ENCODE measurements at regions not wholly inside any gene's neighbourhood (a gene's known extent, or its start where the extent isn't known, plus 50 kb on each side); places are given as distances from the start of the nearest gene placed in this dataset.
"Not testable (repeated sequence)": the region's sequence is repeated elsewhere in the genome, so short reads cannot be mapped to it uniquely, and the experiment has no call there.

GRCh38 chr12:46549527-46550265, 177.1 kb upstream of the SLC38A2 start:
- no peak for TF ChIP-seq ZFX (IDR thresholded peaks at IDR 0.05)
- TF ChIP-seq, protein P1, sequence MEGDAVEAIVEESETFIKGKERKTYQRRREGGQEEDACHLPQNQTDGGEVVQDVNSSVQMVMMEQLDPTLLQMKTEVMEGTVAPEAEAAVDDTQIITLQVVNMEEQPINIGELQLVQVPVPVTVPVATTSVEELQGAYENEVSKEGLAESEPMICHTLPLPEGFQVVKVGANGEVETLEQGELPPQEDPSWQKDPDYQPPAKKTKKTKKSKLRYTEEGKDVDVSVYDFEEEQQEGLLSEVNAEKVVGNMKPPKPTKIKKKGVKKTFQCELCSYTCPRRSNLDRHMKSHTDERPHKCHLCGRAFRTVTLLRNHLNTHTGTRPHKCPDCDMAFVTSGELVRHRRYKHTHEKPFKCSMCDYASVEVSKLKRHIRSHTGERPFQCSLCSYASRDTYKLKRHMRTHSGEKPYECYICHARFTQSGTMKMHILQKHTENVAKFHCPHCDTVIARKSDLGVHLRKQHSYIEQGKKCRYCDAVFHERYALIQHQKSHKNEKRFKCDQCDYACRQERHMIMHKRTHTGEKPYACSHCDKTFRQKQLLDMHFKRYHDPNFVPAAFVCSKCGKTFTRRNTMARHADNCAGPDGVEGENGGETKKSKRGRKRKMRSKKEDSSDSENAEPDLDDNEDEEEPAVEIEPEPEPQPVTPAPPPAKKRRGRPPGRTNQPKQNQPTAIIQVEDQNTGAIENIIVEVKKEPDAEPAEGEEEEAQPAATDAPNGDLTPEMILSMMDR (conservative IDR thresholded peaks at IDR 0.05), result no peak
- no peak overlapping the region for H3K27ac ChIP-seq

GRCh38 chr12:46548605-46549071, 176.1 kb upstream of the SLC38A2 start:
- no peak overlapping the region for H3K27ac ChIP-seq
- TF ChIP-seq, protein P1 (conservative IDR thresholded peaks at IDR 0.05), result no peak
- no peak for TF ChIP-seq ZFX (IDR thresholded peaks at IDR 0.05)

DNA sequence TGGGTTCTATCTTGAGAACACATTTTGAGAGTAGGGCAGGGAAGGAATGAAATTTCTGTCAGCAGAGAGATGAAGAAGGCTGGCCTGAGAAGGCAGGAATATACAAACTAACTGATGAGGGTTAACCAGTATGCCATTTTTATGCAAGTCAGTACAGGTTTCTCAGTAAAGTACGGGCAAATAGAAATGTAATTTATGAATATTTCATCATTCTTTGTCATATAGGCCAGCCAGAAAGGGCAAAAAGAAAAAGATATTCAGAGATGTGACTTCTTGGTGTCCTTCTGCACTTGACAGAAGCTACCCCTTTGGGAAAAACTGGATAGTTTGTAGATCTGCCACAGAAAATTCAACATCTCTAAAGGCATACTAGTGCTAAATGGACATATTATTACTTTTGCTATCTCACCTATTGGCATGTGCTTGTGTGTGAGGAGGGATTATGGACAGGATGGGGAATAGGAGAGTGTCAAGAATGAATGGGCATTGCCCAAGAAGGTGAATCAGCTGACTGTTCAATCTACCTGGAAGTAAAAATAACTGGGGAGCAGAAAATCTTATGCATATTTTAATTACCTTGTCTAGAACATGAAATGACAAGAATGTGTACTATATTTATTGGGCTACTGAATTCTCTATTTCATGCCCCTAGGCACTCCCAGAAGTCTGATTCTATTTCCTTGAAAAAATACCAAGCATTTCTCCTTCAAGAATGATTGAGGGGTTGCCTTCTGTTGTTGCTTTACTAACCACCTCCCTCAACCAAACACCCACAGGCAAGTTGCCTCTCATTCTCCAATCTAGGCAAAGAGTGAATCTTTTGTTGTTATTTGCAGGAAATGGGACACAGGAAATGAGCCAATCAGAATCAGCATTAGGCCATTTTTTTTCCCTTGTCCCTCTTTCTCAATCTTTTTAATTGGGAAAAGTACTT, 175.1 kb upstream of the SLC38A2 start:
- TF ChIP-seq, protein P1 (conservative IDR thresholded peaks at IDR 0.05), result no peak
- no peak for TF ChIP-seq ZFX (IDR thresholded peaks at IDR 0.05)
- H3K27ac ChIP-seq, result no peak overlapping the region

DNA sequence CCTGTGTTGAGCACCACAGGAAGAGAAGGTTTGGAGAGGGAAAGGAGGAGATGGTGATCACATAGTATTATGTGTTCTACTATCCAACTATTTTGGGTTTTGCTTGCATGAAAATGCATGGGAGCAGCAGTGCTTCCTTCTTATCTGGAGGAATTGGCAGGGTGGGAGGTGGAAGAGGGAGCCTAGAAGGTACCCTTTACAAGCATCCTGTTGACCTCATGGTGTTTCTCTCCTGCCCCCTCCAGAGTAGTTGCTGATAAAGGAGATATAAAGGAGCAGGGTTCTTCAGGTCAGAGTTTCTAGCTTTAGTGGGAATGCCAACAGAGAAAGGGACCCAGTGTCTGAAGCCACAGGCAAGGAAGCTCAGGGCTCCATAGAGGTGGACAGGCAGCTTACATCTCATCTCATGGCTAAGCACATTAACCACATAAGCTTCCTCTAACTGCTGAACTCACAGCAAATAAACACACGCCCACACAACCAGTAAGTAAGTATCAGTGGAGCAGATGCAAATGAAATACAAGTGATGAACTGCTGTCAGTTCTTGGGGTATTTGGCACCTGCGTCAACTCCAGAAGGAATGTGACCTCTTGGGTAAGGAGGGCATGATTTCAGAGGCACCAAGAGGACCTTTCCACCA, 174.2 kb upstream of the SLC38A2 start:
- no peak for TF ChIP-seq ZFX (IDR thresholded peaks at IDR 0.05)
- TF ChIP-seq, protein P1 (conservative IDR thresholded peaks at IDR 0.05), result no peak

DNA sequence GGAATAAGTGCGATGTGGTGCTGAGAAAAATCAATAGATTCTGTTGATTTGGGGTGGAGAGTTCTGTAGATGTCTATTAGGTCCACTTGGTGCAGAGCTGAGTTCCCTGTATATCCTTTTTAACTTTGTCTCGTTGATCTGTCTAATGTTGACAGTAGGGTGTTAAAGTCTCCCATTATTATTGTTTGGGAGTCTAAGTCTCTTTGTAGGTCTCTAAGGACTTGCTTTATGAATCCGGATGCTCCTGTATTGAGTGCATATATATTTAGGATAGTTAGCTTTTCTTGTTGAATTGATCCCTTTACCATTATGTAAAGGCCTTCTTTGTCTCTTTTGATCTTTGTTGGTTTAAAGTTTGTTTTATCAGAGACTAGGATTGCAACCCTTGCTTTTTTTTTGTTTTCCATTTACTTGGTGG, 170.8 kb upstream of the SLC38A2 start:
- not testable (repeated sequence) for H3K27ac ChIP-seq

More for the DNA sequence above, 174.2 kb upstream of the SLC38A2 start:
- H3K27ac ChIP-seq, result no peak overlapping the region

DNA sequence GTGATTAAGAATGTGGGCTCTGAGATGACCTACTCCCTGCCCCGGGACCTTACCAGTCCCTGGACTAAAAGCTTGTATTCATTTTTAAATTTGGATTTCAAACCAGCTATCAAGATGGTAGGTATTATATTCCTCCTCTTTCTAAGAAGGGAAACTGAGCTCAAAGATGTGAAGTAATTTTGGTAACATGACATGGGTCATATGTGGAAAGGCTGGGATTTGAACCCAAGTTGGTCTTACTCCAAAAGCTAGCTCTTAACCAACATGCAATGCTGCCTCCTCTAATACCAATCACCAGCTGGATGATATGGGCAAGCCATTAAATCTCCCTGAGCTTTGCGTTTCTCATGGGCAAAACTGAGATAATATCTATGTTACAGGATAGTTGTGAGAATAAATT, 166.4 kb upstream of the SLC38A2 start:
- TF ChIP-seq, protein P1 (conservative IDR thresholded peaks at IDR 0.05), result no peak
- no peak for TF ChIP-seq ZFX (IDR thresholded peaks at IDR 0.05)
- H3K27ac ChIP-seq, result no peak overlapping the region

GRCh38 chr12:46537387-46537955, 164.9 kb upstream of the SLC38A2 start:
- no peak for TF ChIP-seq ZFX (IDR thresholded peaks at IDR 0.05)
- TF ChIP-seq, protein P1 (conservative IDR thresholded peaks at IDR 0.05), result no peak
- H3K27ac ChIP-seq, result no peak overlapping the region

DNA sequence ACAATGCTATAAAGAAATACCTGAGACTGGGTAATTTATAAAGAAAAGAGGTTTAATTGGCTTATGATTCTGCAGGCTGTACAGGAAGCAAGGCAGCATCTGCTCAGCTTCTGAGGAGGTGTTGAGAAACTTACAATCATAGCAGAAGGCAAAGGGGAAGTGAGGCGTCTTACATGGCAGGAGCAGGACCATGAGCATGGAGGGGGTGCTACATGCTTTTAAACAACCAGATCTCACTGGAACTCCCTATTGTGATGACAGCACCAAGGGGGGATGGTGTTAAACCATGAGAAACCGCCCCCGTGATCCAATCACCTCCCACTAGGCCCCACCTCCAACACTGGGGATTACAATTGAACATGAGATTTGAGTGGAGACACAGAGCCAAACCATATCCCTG, 163.7 kb upstream of the SLC38A2 start:
- H3K27ac ChIP-seq, result not testable (repeated sequence)

All from C4-2B (cell line).